HepG2 (cell line): ENCODE measurements at regions not wholly inside any gene's neighbourhood (a gene's known extent, or its start where the extent isn't known, plus 50 kb on each side); places are given as distances from the start of the nearest gene placed in this dataset.

Experiments
- ATAC-seq: fragments of 200-7000 bp; cut with Tn5 transposase; 3 replicates; pipeline ENCODE4 v1.9.1; 2020; ENCODE audit warnings: mild to moderate bottlenecking, moderate library complexity
- BruUV-seq: library from RNA; stranded (reverse); fragments of 400-500 nt; replicated peaks from 2 replicates; lab custom pipeline; 2021; lab: Mats Ljungman, UMichigan
- CTCF ChIA-PET: fragments of 300-600 bp; formaldehyde crosslinking; extraction: SDS; loops from one replicate; lab custom pipeline; 2021; ENCODE audit warnings: low total read pairs, inconsistent platforms, low intra/inter-chr PET ratio; lab: Yijun Ruan, JAX
- POLR2A ChIA-PET: fragments of 350-600 bp; sonication (Branson Sonifier 250); formaldehyde crosslinking; loops from one replicate; lab custom pipeline; 2020; ENCODE audit warnings: antibody characterized with exemption, inconsistent platforms; lab: Yijun Ruan, JAX
- DNase-seq: peaks from one replicate; pipeline ENCODE4 v3.0.0-alpha.2; 2015; ENCODE audit warnings: low spot score
- FAIRE-seq: peaks from 3 replicates; lab custom pipeline; 2011; peaks lifted over from hg19 to GRCh38; lab: Jason Lieb, UNC
- H2AFZ ChIP-seq: one replicate; pipeline ENCODE4 v1.6.1; 2011; ENCODE audit warnings: low read length, inconsistent platforms
- H3K27ac ChIP-seq: fragments of 300-600 bp; 3 replicates; pipeline ENCODE4 v1.8.0; 2011; ENCODE audit warnings: mixed run types, mild to moderate bottlenecking, mixed read lengths, low read length, inconsistent platforms; ENCODE audit not compliant: insufficient read depth; ENCODE audit errors: extremely low read length
- H3K27me3 ChIP-seq, 2 experiments: fragments of 200-600 bp in 1 of 2; 2 replicates in 1 of 2; 3 replicates in 1 of 2; pipeline versions ENCODE4 v1.6.0 to v1.8.0; 2011; ENCODE audit warnings: low read length in 2 of 2, mild to moderate bottlenecking in 2 of 2, moderate library complexity in 2 of 2, inconsistent platforms in 1 of 2; ENCODE audit not compliant: insufficient read depth in 2 of 2, control insufficient read depth in 1 of 2
- H3K36me3 ChIP-seq, 2 experiments: fragments of 200-600 bp in 1 of 2; replicated peaks in 1 of 2; 2 replicates in 1 of 2; 3 replicates in 1 of 2; pipeline versions ENCODE4 v1.5.1 to v1.8.0; 2011; ENCODE audit warnings: low read length in 2 of 2, inconsistent platforms in 1 of 2; ENCODE audit not compliant: insufficient read depth in 2 of 2, control insufficient read depth in 1 of 2
- H3K4me1 ChIP-seq: 2 replicates; pipeline ENCODE4 v1.5.1; 2012; ENCODE audit warnings: low read length, inconsistent platforms; ENCODE audit not compliant: insufficient read depth
- H3K4me2 ChIP-seq: 2 replicates; pipeline ENCODE4 v1.6.0; 2011; ENCODE audit warnings: low read depth, low read length, inconsistent platforms
- H3K4me3 ChIP-seq, 3 experiments: fragments of 200-600 bp in 1 of 3; sonication (generic), shearing (Covaris generic) in 1 of 3; replicated peaks in 1 of 3; 2 replicates each; pipeline ENCODE4 v1.5.1; 2011 to 2016; ENCODE audit warnings: low read length in 3 of 3, inconsistent platforms in 2 of 3, low read depth in 2 of 3, mild to moderate bottlenecking in 2 of 3, control low read depth in 1 of 3, mixed read lengths in 1 of 3; ENCODE audit not compliant: insufficient read depth in 1 of 3
- H3K79me2 ChIP-seq: one replicate; pipeline ENCODE4 v1.6.1; 2011; ENCODE audit warnings: low read length, inconsistent platforms; ENCODE audit not compliant: insufficient read depth
- H3K9ac ChIP-seq: 2 replicates; pipeline ENCODE4 v1.6.0; 2011; ENCODE audit warnings: mild to moderate bottlenecking, low read depth, low read length, inconsistent platforms; ENCODE audit not compliant: insufficient read depth
- H3K9me3 ChIP-seq: 2 replicates; pipeline ENCODE4 v1.5.1; 2012; ENCODE audit warnings: mild to moderate bottlenecking, low read length
- H4K20me1 ChIP-seq: 2 replicates; pipeline ENCODE4 v1.6.0; 2011; ENCODE audit warnings: inconsistent platforms, mild to moderate bottlenecking, low read length, moderate library complexity; ENCODE audit not compliant: insufficient read depth
- ARID2 ChIP-seq: sonication (generic); formaldehyde crosslinking; IDR thresholded peaks from 2 replicates; pipeline ENCODE4 v1.8.1; 2022; ENCODE audit warnings: mild to moderate bottlenecking, missing genetic modification reagents, borderline replicate concordance
- ARNT ChIP-seq: fragments of 450-650 bp; IDR thresholded peaks from 2 replicates; pipeline ENCODE4 v1.6.1; 2017
- ATF4 ChIP-seq, 2 experiments: fragments of 450-650 bp in 1 of 2; sonication (generic) in 1 of 2; formaldehyde crosslinking; IDR thresholded peaks; 2 replicates each; pipeline versions ENCODE4 v1.5.0 to v1.8.0; 2020 to 2022; ENCODE audit warnings: mild to moderate bottlenecking in 1 of 2, missing genetic modification reagents in 1 of 2
- ATF6 ChIP-seq: sonication (generic); formaldehyde crosslinking; conservative IDR thresholded peaks from 2 replicates; pipeline ENCODE4 v1.4.0; 2020; ENCODE audit warnings: missing genetic modification reagents
- CHD4 ChIP-seq: fragments of 200-600 bp; sonication (generic); IDR thresholded peaks from 2 replicates; pipeline ENCODE4 v1.7.0; 2017; ENCODE audit warnings: mild to moderate bottlenecking, low read length, borderline replicate concordance
- HDAC2 ChIP-seq: sonication (generic); formaldehyde crosslinking; IDR thresholded peaks from 2 replicates; pipeline ENCODE4 v1.4.0; 2020; ENCODE audit warnings: missing genetic modification reagents
- IKZF4 ChIP-seq: sonication (generic); formaldehyde crosslinking; IDR thresholded peaks from 2 replicates; pipeline ENCODE4 v1.5.1; 2020; ENCODE audit warnings: borderline replicate concordance, mild to moderate bottlenecking, low read depth, missing genetic modification reagents; ENCODE audit errors: not compliant biosample characterization
- PHB2 ChIP-seq: fragments of 450-650 bp; IDR thresholded peaks from 2 replicates; pipeline ENCODE4 v1.6.1; 2018; ENCODE audit not compliant: partially characterized antibody
- POLR2AphosphoS2 ChIP-seq: IDR thresholded peaks from 2 replicates; pipeline ENCODE4 v1.6.1; 2011; ENCODE audit warnings: low read depth, low read length, improper control_type of control experiment
- SOX6 ChIP-seq, 2 experiments: fragments of 450-650 bp in 1 of 2; sonication (generic) in 1 of 2; formaldehyde crosslinking in 1 of 2; IDR thresholded peaks; 2 replicates each; pipeline versions ENCODE4 v1.4.0 to v1.6.1; 2017 to 2020; ENCODE audit warnings: antibody characterized with exemption in 1 of 2, mild to moderate bottlenecking in 1 of 2, missing genetic modification reagents in 1 of 2
- TEAD3 ChIP-seq: optimal IDR thresholded peaks from 2 replicates; pipeline ENCODE3; 2016; ENCODE audit warnings: borderline replicate concordance
- TFDP1 ChIP-seq: IDR thresholded peaks from 2 replicates; pipeline ENCODE4 v1.6.1; 2016; ENCODE audit warnings: missing compliant biosample characterization, missing genetic modification reagents, borderline replicate concordance
- TIGD3 ChIP-seq: sonication (generic); formaldehyde crosslinking; IDR thresholded peaks from 2 replicates; pipeline ENCODE4 v1.5.1; 2020; ENCODE audit warnings: mild to moderate bottlenecking, missing genetic modification reagents, borderline replicate concordance
- TMF1 ChIP-seq: sonication (generic); formaldehyde crosslinking; IDR thresholded peaks from 2 replicates; pipeline ENCODE4 v1.8.1; 2022; ENCODE audit warnings: low read depth, missing genetic modification reagents
- ZFX ChIP-seq: sonication (generic); formaldehyde crosslinking; IDR thresholded peaks from 2 replicates; pipeline ENCODE4 v1.4.0; 2020; ENCODE audit warnings: mild to moderate bottlenecking, low read depth, missing genetic modification reagents, moderate library complexity
- ZNF124 ChIP-seq: sonication (generic); formaldehyde crosslinking; IDR thresholded peaks from 2 replicates; pipeline ENCODE4 v1.4.0; 2020; ENCODE audit warnings: missing genetic modification reagents
- ZNF567 ChIP-seq: sonication (generic); formaldehyde crosslinking; IDR thresholded peaks from 2 replicates; pipeline ENCODE4 v1.8.1; 2023; ENCODE audit warnings: mild to moderate bottlenecking, missing genetic modification reagents, borderline replicate concordance
- ZNF629 ChIP-seq: sonication (generic); formaldehyde crosslinking; conservative IDR thresholded peaks from 2 replicates; pipeline ENCODE4 v1.5.0; 2020; ENCODE audit warnings: missing genetic modification reagents
- WGBS: methylation state at CpG from one replicate; pipeline ENCODE4 v1.1.6; 2017; ENCODE audit warnings: low lambda C conversion rate; 5-methylcytosine and 5-hydroxymethylcytosine counted together
- in situ Hi-C: cut with HindIII; loops from 2 replicates; pipeline ENCODE4 v1.10.0; 2017; ENCODE audit warnings: low pct_unique_long_range_greater_than_20kb; ENCODE audit not compliant: extremely low pct_ligation_motif_present
- intact Hi-C: fragments of 100-400 bp; cut with micrococcal nuclease; formaldehyde crosslinking; loops from one replicate; pipeline ENCODE4 v1.10.0; 2022; ENCODE audit not compliant: unreplicated experiment

- ATAC-seq (no peak), FAIRE-seq (no peak), DNase-seq (no peak)
- no peaks in the 10 kb centered on the region for H3K36me3 ChIP-seq
- H3K9ac ChIP-seq = no peak overlapping the region
- ChIA-PET POLR2A (no interaction called here), CTCF (no interaction called here)
- H3K4me1 ChIP-seq = no peaks in the 10 kb centered on the region
- intact Hi-C loops (no loop called here), in situ Hi-C loops (no loop called here)
- H4K20me1 ChIP-seq = no peaks in the 10 kb centered on the region
- no peak overlapping the region for H3K4me3 ChIP-seq
- WGBS = 65% methylated on average over 8 of the region's 8 CpGs
- H3K9me3 ChIP-seq = no peaks in the 10 kb centered on the region
- no peak overlapping the region for H3K27ac ChIP-seq
- no TSS peak for BruUV-seq
- no peak overlapping the region for H2AFZ ChIP-seq
- H3K79me2 ChIP-seq = no peaks in the 10 kb centered on the region
- H3K4me2 ChIP-seq = no peak overlapping the region
- peaks cover 0 to 8% of the 10 kb centered on the region in 2 experiments; a peak in 3 of 5 replicates for H3K27me3 ChIP-seq
- TF ChIP-seq IKZF4 (no peak), ATF6 (CRISPR knock-in tag) (no peak), CHD4 (no peak), TIGD3 (no peak), TEAD3 (no peak), ARNT (no peak), ZNF629 (CRISPR knock-in tag) (no peak), ARID2 (no peak), ZNF567 (CRISPR knock-in tag) (no peak), ZNF124 (CRISPR knock-in tag) (no peak), TMF1 (no peak), ATF4 (CRISPR knock-in tag; IDR thresholded peaks at IDR 0.05) (no peak), HDAC2 (CRISPR knock-in tag) (no peak), POLR2AphosphoS2 (no peak), SOX6 (IDR thresholded peaks at IDR 0.05) (no peak), SOX6 (CRISPR knock-in tag; IDR thresholded peaks at IDR 0.05) (no peak), ZFX (CRISPR knock-in tag) (no peak), PHB2 (no peak), TFDP1 (no peak)
Observed at GRCh38 chr15:79513417-79513816, 81.3 kb downstream of the MINAR1 start.
